ENCODE measurements at regions not wholly inside any gene's neighbourhood (a gene's known extent, or its start where the extent isn't known, plus 50 kb on each side); places are given as distances from the start of the nearest gene placed in this dataset.

- H3K27me3 ChIP-seq (ENCODE audit: low read depth), result peaks cover 34% of the 10 kb centered on the region
- ATAC-seq (no peak), DNase-seq (no peak)
- TF ChIP-seq CTCF (IDR thresholded peaks at IDR 0.05), result no peak
- no peak overlapping the region for H3K4me3 ChIP-seq
- no peaks in the 10 kb centered on the region for H3K9me3 ChIP-seq
- no peaks in the 10 kb centered on the region for H3K4me1 ChIP-seq
- H3K27ac ChIP-seq, result no peak overlapping the region
- intact Hi-C loops (cut with DNase I), result no loop called here
- no peaks in the 10 kb centered on the region for H3K36me3 ChIP-seq
Observed at GRCh38 chr16:86663685-86664521, 85.6 kb downstream of the FOXL1 start.

DNA sequence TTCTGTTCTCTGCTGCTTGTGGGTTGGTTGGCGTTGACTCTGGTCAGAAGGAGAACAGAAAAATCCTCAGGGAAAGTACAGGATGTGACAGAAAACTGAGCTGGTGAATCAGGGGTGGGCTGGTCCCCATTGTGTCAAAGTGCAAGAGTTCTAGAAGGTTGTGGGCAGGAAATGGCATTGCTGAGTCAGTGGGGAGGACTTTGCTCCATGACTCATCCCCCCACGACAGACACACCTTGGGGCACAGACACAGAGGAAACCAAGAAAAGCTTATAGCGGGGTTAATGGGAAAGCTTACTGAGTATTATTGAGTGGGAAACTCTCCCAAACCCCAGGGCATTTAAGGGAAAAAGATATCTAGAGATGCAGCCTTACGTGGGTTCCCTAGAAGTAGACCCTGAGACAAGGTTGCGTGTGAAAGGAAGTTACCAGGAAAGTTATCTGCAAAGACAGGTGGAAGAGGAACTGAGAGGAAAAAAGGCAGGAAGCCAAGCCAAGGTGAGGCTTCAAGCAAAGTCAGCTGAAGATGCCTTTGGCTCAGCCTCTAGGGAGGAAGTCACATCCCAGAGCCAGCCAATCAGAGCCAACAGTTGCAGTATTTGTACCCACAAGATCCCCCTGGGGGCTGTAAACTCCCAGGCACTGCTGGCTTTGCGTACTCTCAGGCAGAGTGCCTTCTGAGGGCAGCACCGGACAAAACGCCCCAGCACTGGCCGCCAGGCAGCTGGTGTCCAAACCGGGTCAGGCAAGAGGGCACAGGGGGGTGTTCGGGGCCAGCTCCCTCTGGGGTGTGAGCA lies 86.4 kb downstream of the FOXL1 start:
- H3K4me1 ChIP-seq, result no peaks in the 10 kb centered on the region
- no peaks in the 10 kb centered on the region for H3K36me3 ChIP-seq
- ATAC-seq (no peak), DNase-seq (no peak)
- peaks cover 34% of the 10 kb centered on the region for H3K27me3 ChIP-seq (ENCODE audit: low read depth)
- no peak for TF ChIP-seq CTCF (IDR thresholded peaks at IDR 0.05)
- no peak overlapping the region for H3K27ac ChIP-seq
- no peaks in the 10 kb centered on the region for H3K9me3 ChIP-seq
- H3K4me3 ChIP-seq, result no peak overlapping the region
- intact Hi-C loops (cut with DNase I), result no loop called here

DNA sequence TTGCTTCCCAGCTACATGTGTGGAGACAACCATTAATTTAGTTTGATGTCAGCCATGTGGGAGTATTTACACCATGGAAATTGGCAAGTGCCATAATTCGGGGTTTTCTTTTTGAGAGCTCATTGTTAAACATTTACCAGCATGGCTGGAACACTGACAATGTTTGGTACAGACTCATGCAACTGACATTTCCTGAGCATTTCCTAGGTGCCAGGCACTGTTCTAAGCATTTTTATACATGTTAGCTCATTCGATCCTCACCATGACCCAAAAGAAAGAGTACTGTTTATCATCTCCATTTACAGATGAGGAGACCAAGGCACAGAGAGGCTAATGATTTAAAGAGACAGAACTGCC lies 86.9 kb downstream of the FOXL1 start:
- no peaks in the 10 kb centered on the region for H3K36me3 ChIP-seq
- no peak for TF ChIP-seq CTCF (IDR thresholded peaks at IDR 0.05)
- H3K27ac ChIP-seq, result no peak overlapping the region
- peaks cover 34% of the 10 kb centered on the region for H3K27me3 ChIP-seq (ENCODE audit: low read depth)
- no peak overlapping the region for H3K4me3 ChIP-seq
- ATAC-seq (no peak), DNase-seq (no peak)
- H3K9me3 ChIP-seq, result no peaks in the 10 kb centered on the region
- H3K4me1 ChIP-seq, result no peaks in the 10 kb centered on the region
- intact Hi-C loops (cut with DNase I), result no loop called here

DNA sequence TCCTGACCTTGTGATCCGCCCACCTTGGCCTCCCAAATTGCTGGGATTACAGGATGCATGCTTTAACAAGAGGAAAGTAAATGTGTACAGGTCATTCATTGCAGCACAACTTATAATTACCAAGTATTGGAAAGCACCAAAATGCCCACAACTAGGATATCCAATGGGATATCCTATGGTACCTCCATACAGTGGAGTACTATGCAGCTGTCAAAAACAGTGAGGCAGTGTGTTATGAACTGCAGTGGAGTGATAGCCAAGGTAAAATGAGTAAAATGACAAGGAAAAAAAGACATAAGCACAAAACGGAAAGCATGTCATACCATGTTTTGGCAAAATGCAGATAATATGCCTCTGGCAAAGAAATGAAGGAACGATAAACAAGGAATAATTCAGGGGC lies 87.6 kb downstream of the FOXL1 start:
- Histone ChIP-seq H3K27ac (no peak overlapping the region), H3K4me3 (no peak overlapping the region), H3K4me1 (no peaks in the 10 kb centered on the region), H3K27me3 (ENCODE audit: low read depth) (peaks cover 30% of the 10 kb centered on the region), H3K36me3 (no peaks in the 10 kb centered on the region), H3K9me3 (no peaks in the 10 kb centered on the region)
- no peak for ATAC-seq
- no peak for TF ChIP-seq CTCF (IDR thresholded peaks at IDR 0.05)
- intact Hi-C loops (cut with DNase I), result no loop called here
- no peak for DNase-seq

DNA sequence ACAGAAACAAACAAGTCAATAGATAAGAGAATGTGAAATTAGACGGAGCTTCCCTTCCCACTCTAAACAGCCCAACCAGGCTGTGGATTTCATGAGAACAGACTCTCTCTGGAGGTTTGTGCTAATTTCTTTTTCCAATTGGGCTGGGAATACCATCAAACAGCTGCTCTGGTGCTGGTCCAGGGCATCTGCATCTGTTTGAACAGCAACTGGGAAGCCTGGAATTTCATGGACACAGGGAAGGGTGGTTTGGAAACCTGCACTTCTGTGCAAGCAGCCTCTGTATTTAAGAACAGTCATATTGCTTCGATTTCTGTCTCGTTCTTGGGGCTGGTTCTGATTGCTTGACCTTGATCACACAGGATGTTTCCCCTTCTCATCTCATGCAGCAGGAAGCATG lies 88.7 kb downstream of the FOXL1 start:
- ATAC-seq, result no peak
- Histone ChIP-seq H3K4me1 (no peaks in the 10 kb centered on the region), H3K9me3 (no peaks in the 10 kb centered on the region), H3K27me3 (ENCODE audit: low read depth) (peaks cover 22% of the 10 kb centered on the region), H3K27ac (no peak overlapping the region), H3K36me3 (no peaks in the 10 kb centered on the region), H3K4me3 (no peak overlapping the region)
- no peak for DNase-seq
- TF ChIP-seq CTCF (IDR thresholded peaks at IDR 0.05), result no peak
- intact Hi-C loops (cut with DNase I), result no loop called here
